ENCODE measurements at regions not wholly inside any gene's neighbourhood (a gene's known extent, or its start where the extent isn't known, plus 50 kb on each side); places are given as distances from the start of the nearest gene placed in this dataset.

- TF ChIP-seq EP300 (conservative IDR thresholded peaks at IDR 0.05; ENCODE audit: poor library complexity, severe bottlenecking) = no peak
- no peak for TF ChIP-seq EZH2 (IDR thresholded peaks at IDR 0.05; ENCODE audit: borderline replicate concordance, insufficient read depth, low read length, poor library complexity, severe bottlenecking)
- no peak for TF ChIP-seq CTCF (IDR thresholded peaks at IDR 0.05; ENCODE audit: poor library complexity, severe bottlenecking)
- no peak for TF ChIP-seq REST (IDR thresholded peaks at IDR 0.05; ENCODE audit: borderline replicate concordance)
- no peak for TF ChIP-seq TAF1 (IDR thresholded peaks at IDR 0.05; ENCODE audit: low read depth)
- TF ChIP-seq SMC3 (conservative IDR thresholded peaks at IDR 0.05; ENCODE audit: poor library complexity) = no peak
- no peak for TF ChIP-seq POLR2AphosphoS5 (IDR thresholded peaks at IDR 0.05)
These were observed 272.0 kb upstream of the RORA start for GRCh38 chr15:61500951-61501620.

Measured in neural cell (in vitro differentiated cells).